ENCODE measurements at regions not wholly inside any gene's neighbourhood (a gene's known extent, or its start where the extent isn't known, plus 50 kb on each side); places are given as distances from the start of the nearest gene placed in this dataset.

DNA sequence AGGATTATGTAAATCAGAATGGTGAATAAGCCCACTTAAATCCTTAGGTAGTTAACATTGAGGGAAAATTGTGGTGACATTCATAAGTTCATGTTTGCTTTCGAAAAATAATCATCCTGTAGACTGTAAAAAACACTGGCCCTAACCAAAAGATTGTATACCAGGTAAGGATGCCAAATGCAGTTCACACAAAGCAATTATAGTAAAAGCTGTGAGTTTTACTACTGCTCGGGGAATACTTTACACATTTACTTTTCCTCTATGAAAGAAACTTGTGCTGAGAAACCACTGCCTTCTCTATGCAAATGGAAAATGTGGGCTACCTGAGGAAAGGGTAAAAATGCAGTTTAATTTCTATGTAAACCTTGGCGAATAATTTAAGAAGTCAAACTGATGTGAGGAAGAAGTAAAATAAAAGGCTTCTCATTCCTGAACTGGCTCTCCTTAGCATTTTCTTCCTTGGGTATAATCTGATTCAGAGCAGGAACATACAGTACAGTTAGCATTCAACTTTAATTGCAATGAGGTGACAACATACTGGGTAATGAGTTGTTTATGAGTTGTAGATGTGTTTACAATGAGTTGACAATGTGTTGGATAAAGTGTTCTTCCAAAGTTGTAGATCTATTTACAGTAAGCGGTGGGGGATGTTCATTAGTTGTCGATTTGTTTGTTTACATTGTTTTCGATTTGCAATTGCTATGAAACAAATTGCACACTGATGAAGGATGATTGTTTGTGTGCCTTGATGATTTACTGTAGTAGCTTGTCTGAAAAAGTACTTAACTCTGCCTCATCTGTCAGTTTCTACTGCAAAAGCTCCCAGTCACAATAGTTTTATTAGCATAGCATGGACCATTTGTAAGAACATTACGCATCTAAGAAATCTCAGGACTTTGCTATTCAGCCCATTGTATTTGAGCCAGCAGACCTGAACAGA lies 453.0 kb upstream of the DPH6 start:
- ATAC-seq (ENCODE audit: insufficient read depth, low read depth) (no peak), DNase-seq (no peak)
- Histone ChIP-seq H3K79me2 (ENCODE audit: insufficient read depth, low read length) (no peaks in the 10 kb centered on the region), H3K27ac (ENCODE audit: low read length) (no peak overlapping the region), H2AFZ (ENCODE audit: low read depth, low read length) (no peak overlapping the region), H3K4me1 (ENCODE audit: insufficient read depth, low read length) (no peaks in the 10 kb centered on the region), H3K9ac (ENCODE audit: low read depth, low read length) (no peak overlapping the region), H3K36me3 (ENCODE audit: insufficient read depth, low read length) (no peaks in the 10 kb centered on the region), H4K20me1 (ENCODE audit: insufficient read depth, low read length) (no peaks in the 10 kb centered on the region), H3K4me2 (ENCODE audit: insufficient read depth, low read length) (no peak overlapping the region), H3K27me3 (ENCODE audit: insufficient read depth, low read length, poor library complexity) (no peaks in the 10 kb centered on the region), H3K4me3 (ENCODE audit: low read depth in 1 of 2, low read length in 2 of 2) (no peak overlapping the region), H3K9me3 (ENCODE audit: insufficient read depth, low read length, severe bottlenecking) (no peaks in the 10 kb centered on the region)
- TF ChIP-seq, protein P1, sequence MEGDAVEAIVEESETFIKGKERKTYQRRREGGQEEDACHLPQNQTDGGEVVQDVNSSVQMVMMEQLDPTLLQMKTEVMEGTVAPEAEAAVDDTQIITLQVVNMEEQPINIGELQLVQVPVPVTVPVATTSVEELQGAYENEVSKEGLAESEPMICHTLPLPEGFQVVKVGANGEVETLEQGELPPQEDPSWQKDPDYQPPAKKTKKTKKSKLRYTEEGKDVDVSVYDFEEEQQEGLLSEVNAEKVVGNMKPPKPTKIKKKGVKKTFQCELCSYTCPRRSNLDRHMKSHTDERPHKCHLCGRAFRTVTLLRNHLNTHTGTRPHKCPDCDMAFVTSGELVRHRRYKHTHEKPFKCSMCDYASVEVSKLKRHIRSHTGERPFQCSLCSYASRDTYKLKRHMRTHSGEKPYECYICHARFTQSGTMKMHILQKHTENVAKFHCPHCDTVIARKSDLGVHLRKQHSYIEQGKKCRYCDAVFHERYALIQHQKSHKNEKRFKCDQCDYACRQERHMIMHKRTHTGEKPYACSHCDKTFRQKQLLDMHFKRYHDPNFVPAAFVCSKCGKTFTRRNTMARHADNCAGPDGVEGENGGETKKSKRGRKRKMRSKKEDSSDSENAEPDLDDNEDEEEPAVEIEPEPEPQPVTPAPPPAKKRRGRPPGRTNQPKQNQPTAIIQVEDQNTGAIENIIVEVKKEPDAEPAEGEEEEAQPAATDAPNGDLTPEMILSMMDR (IDR thresholded peaks at IDR 0.05; ENCODE audit: borderline replicate concordance, extremely low read depth, low read length, poor library complexity, severe bottlenecking) = no peak
- no peak for TF ChIP-seq EZH2 (IDR thresholded peaks at IDR 0.05; ENCODE audit: borderline replicate concordance, low read depth, low read length, severe bottlenecking)

DNA sequence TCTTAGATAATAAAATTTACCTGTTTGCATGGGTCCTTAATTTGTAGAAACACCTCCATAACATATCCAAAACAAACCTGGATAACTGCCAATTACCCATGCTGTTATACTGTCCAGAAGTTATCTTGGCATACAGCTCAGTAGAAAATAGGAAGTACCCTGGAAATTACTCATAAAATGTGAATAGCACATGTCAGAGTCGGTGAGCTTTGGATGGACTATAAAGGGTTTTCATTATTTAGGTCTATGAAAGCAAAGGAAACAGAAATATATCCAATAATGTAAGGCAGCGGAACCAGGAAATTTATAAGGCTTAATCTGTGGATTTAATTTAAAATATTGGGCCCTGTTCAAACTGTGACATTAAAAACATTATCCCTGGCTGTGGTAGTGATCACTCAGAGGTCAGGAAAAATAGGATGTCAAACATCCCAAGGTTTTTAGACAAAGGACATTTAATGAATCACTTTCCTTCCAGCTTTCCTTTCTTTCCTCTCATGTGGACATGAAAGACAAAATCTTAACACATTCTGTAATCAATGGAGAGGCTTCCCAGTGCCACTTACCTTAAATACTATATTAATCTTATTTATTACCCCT lies 459.0 kb upstream of the DPH6 start:
- no peak for ATAC-seq (ENCODE audit: insufficient read depth, low read depth)
- DNase-seq = no peak
- Histone ChIP-seq H3K79me2 (ENCODE audit: insufficient read depth, low read length) (no peaks in the 10 kb centered on the region), H3K4me3 (ENCODE audit: low read depth in 1 of 2, low read length in 2 of 2) (no peak overlapping the region), H3K9me3 (ENCODE audit: insufficient read depth, low read length, severe bottlenecking) (no peaks in the 10 kb centered on the region), H2AFZ (ENCODE audit: low read depth, low read length) (no peak overlapping the region), H4K20me1 (ENCODE audit: insufficient read depth, low read length) (no peaks in the 10 kb centered on the region), H3K27ac (ENCODE audit: low read length) (no peak overlapping the region), H3K36me3 (ENCODE audit: insufficient read depth, low read length) (no peaks in the 10 kb centered on the region), H3K4me2 (ENCODE audit: insufficient read depth, low read length) (no peak overlapping the region), H3K27me3 (ENCODE audit: insufficient read depth, low read length, poor library complexity) (no peaks in the 10 kb centered on the region), H3K4me1 (ENCODE audit: insufficient read depth, low read length) (no peaks in the 10 kb centered on the region), H3K9ac (ENCODE audit: low read depth, low read length) (no peak overlapping the region)
- TF ChIP-seq, protein P1 (IDR thresholded peaks at IDR 0.05; ENCODE audit: borderline replicate concordance, extremely low read depth, low read length, poor library complexity, severe bottlenecking) = no peak
- no peak for TF ChIP-seq EZH2 (IDR thresholded peaks at IDR 0.05; ENCODE audit: borderline replicate concordance, low read depth, low read length, severe bottlenecking)

DNA sequence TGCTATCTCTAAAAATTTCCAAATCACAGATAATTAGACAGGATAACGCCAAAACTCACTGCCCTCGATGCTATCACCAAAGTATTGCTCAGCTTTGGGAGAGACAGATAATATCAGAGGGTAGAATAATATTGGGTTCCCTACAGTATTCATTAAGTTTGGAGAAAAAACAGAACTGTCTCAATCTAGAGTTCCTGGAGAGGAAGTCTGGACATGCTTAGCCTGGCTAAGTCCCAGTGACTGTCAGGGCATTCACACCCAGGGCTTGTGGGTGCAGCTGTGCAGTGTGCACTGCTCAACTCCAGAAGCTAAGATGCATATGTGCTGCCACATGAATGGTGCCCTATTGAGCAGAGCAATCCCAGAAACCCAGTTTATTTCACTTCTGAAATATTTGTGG lies 459.6 kb upstream of the DPH6 start:
- H3K4me2 ChIP-seq (ENCODE audit: insufficient read depth, low read length) = no peak overlapping the region
- H3K9me3 ChIP-seq (ENCODE audit: insufficient read depth, low read length, severe bottlenecking) = no peaks in the 10 kb centered on the region
- no peak overlapping the region for H3K4me3 ChIP-seq (ENCODE audit: low read depth in 1 of 2, low read length in 2 of 2)
- no peaks in the 10 kb centered on the region for H3K36me3 ChIP-seq (ENCODE audit: insufficient read depth, low read length)
- DNase-seq (no peak), ATAC-seq (ENCODE audit: insufficient read depth, low read depth) (no peak)
- no peak overlapping the region for H2AFZ ChIP-seq (ENCODE audit: low read depth, low read length)
- no peaks in the 10 kb centered on the region for H3K27me3 ChIP-seq (ENCODE audit: insufficient read depth, low read length, poor library complexity)
- H3K4me1 ChIP-seq (ENCODE audit: insufficient read depth, low read length) = no peaks in the 10 kb centered on the region
- H3K27ac ChIP-seq (ENCODE audit: low read length) = no peak overlapping the region
- no peak for TF ChIP-seq EZH2 (IDR thresholded peaks at IDR 0.05; ENCODE audit: borderline replicate concordance, low read depth, low read length, severe bottlenecking)
- TF ChIP-seq, protein P1 (IDR thresholded peaks at IDR 0.05; ENCODE audit: borderline replicate concordance, extremely low read depth, low read length, poor library complexity, severe bottlenecking) = no peak
- H3K9ac ChIP-seq (ENCODE audit: low read depth, low read length) = no peak overlapping the region
- no peaks in the 10 kb centered on the region for H3K79me2 ChIP-seq (ENCODE audit: insufficient read depth, low read length)
- H4K20me1 ChIP-seq (ENCODE audit: insufficient read depth, low read length) = no peaks in the 10 kb centered on the region

Measured in DND-41 (cell line).